ENCODE measurements at regions not wholly inside any gene's neighbourhood (a gene's known extent, or its start where the extent isn't known, plus 50 kb on each side); places are given as distances from the start of the nearest gene placed in this dataset.

DNA sequence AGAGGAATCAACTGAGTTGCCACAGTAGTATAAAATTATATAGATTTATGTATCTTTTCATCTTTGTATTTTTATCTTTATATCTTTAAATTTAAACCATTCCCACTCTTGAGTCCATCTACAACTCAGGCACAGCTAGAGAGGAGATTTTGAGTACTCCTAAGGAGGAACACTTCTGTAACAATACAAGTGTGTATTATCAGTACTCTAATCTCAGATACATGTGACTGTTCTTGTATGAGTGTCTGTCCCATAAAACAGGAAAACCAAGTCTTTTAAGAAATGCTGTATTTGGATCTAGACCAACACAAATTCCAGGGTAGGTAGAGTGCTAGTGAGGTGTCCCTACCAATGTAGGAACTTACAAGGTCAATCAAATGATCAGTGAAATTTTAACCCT is 1428.0 kb upstream of the LRRTM3 start:
- TF ChIP-seq GFI1B (tag by site-specific recombination; IDR thresholded peaks at IDR 0.05): no peak
- no peak for TF ChIP-seq YY1 (tag by site-specific recombination; IDR thresholded peaks at IDR 0.05)
- TF ChIP-seq, protein P1, sequence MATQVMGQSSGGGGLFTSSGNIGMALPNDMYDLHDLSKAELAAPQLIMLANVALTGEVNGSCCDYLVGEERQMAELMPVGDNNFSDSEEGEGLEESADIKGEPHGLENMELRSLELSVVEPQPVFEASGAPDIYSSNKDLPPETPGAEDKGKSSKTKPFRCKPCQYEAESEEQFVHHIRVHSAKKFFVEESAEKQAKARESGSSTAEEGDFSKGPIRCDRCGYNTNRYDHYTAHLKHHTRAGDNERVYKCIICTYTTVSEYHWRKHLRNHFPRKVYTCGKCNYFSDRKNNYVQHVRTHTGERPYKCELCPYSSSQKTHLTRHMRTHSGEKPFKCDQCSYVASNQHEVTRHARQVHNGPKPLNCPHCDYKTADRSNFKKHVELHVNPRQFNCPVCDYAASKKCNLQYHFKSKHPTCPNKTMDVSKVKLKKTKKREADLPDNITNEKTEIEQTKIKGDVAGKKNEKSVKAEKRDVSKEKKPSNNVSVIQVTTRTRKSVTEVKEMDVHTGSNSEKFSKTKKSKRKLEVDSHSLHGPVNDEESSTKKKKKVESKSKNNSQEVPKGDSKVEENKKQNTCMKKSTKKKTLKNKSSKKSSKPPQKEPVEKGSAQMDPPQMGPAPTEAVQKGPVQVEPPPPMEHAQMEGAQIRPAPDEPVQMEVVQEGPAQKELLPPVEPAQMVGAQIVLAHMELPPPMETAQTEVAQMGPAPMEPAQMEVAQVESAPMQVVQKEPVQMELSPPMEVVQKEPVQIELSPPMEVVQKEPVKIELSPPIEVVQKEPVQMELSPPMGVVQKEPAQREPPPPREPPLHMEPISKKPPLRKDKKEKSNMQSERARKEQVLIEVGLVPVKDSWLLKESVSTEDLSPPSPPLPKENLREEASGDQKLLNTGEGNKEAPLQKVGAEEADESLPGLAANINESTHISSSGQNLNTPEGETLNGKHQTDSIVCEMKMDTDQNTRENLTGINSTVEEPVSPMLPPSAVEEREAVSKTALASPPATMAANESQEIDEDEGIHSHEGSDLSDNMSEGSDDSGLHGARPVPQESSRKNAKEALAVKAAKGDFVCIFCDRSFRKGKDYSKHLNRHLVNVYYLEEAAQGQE (tag by site-specific recombination; IDR thresholded peaks at IDR 0.05): no peak
- TF ChIP-seq, protein P2, sequence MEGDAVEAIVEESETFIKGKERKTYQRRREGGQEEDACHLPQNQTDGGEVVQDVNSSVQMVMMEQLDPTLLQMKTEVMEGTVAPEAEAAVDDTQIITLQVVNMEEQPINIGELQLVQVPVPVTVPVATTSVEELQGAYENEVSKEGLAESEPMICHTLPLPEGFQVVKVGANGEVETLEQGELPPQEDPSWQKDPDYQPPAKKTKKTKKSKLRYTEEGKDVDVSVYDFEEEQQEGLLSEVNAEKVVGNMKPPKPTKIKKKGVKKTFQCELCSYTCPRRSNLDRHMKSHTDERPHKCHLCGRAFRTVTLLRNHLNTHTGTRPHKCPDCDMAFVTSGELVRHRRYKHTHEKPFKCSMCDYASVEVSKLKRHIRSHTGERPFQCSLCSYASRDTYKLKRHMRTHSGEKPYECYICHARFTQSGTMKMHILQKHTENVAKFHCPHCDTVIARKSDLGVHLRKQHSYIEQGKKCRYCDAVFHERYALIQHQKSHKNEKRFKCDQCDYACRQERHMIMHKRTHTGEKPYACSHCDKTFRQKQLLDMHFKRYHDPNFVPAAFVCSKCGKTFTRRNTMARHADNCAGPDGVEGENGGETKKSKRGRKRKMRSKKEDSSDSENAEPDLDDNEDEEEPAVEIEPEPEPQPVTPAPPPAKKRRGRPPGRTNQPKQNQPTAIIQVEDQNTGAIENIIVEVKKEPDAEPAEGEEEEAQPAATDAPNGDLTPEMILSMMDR (tag by site-specific recombination; IDR thresholded peaks at IDR 0.05): no peak
